ENCODE measurements at regions not wholly inside any gene's neighbourhood (a gene's known extent, or its start where the extent isn't known, plus 50 kb on each side); places are given as distances from the start of the nearest gene placed in this dataset.

GRCh38 chr6:79410806-79411205 is 126.4 kb downstream of the LCA5 start:
- POLR2A ChIA-PET (ENCODE audit: unreplicated experiment): no interaction called here
- no peak overlapping the region for H2AFZ ChIP-seq
- H3K79me2 ChIP-seq (ENCODE audit: low read depth): no peaks in the 10 kb centered on the region
- BruUV-seq (replicated peaks): no TSS peak
- peaks cover 11% of the 10 kb centered on the region for H3K4me1 ChIP-seq (replicated peaks; ENCODE audit: insufficient read depth)
- no peaks in the 10 kb centered on the region for H3K36me3 ChIP-seq (ENCODE audit: low read depth)
- no peaks in the 10 kb centered on the region for H4K20me1 ChIP-seq (ENCODE audit: insufficient read depth)
- CTCF ChIA-PET: no interaction called here
- TF ChIP-seq, protein P1, sequence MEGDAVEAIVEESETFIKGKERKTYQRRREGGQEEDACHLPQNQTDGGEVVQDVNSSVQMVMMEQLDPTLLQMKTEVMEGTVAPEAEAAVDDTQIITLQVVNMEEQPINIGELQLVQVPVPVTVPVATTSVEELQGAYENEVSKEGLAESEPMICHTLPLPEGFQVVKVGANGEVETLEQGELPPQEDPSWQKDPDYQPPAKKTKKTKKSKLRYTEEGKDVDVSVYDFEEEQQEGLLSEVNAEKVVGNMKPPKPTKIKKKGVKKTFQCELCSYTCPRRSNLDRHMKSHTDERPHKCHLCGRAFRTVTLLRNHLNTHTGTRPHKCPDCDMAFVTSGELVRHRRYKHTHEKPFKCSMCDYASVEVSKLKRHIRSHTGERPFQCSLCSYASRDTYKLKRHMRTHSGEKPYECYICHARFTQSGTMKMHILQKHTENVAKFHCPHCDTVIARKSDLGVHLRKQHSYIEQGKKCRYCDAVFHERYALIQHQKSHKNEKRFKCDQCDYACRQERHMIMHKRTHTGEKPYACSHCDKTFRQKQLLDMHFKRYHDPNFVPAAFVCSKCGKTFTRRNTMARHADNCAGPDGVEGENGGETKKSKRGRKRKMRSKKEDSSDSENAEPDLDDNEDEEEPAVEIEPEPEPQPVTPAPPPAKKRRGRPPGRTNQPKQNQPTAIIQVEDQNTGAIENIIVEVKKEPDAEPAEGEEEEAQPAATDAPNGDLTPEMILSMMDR (conservative IDR thresholded peaks at IDR 0.05): no peak
- no peak for TF ChIP-seq EZH2 (IDR thresholded peaks at IDR 0.05; ENCODE audit: low read depth)
- no peaks in the 10 kb centered on the region for H3K9me3 ChIP-seq (ENCODE audit: insufficient read depth, low read depth)
- DNase-seq: no peak
- H3K4me2 ChIP-seq: no peak overlapping the region
- no peaks in the 10 kb centered on the region for H3K9me2 ChIP-seq (ENCODE audit: insufficient read depth)
- intact Hi-C loops (cut with micrococcal nuclease; ENCODE audit: unreplicated experiment): no loop called here
- H3K27ac ChIP-seq: no peak overlapping the region
- H3K27me3 ChIP-seq (ENCODE audit: insufficient read depth, low read depth): no peaks in the 10 kb centered on the region
- H3K4me3 ChIP-seq: no peak overlapping the region
- H3F3A ChIP-seq (ENCODE audit: insufficient read depth, low read depth): no peaks in the 10 kb centered on the region

- intact Hi-C loops (cut with micrococcal nuclease; ENCODE audit: unreplicated experiment): no loop called here
- H3F3A ChIP-seq (ENCODE audit: insufficient read depth, low read depth): no peaks in the 10 kb centered on the region
- H3K4me2 ChIP-seq: no peak overlapping the region
- ChIA-PET POLR2A (ENCODE audit: unreplicated experiment) (no interaction called here), CTCF (no interaction called here)
- H3K36me3 ChIP-seq (ENCODE audit: low read depth): no peaks in the 10 kb centered on the region
- no peak overlapping the region for H3K27ac ChIP-seq
- H3K4me1 ChIP-seq (replicated peaks; ENCODE audit: insufficient read depth): peaks cover 3% of the 10 kb centered on the region
- no peaks in the 10 kb centered on the region for H4K20me1 ChIP-seq (ENCODE audit: insufficient read depth)
- no peaks in the 10 kb centered on the region for H3K9me3 ChIP-seq (ENCODE audit: insufficient read depth, low read depth)
- TF ChIP-seq, protein P1 (conservative IDR thresholded peaks at IDR 0.05): no peak
- TF ChIP-seq EZH2 (IDR thresholded peaks at IDR 0.05; ENCODE audit: low read depth): no peak
- no peak overlapping the region for H2AFZ ChIP-seq
- no peak for DNase-seq
- no peaks in the 10 kb centered on the region for H3K79me2 ChIP-seq (ENCODE audit: low read depth)
- no peaks in the 10 kb centered on the region for H3K27me3 ChIP-seq (ENCODE audit: insufficient read depth, low read depth)
- no TSS peak for BruUV-seq (replicated peaks)
- no peak overlapping the region for H3K4me3 ChIP-seq
- no peaks in the 10 kb centered on the region for H3K9me2 ChIP-seq (ENCODE audit: insufficient read depth)
Observed at GRCh38 chr6:79408256-79408974, 128.8 kb downstream of the LCA5 start.

DNA sequence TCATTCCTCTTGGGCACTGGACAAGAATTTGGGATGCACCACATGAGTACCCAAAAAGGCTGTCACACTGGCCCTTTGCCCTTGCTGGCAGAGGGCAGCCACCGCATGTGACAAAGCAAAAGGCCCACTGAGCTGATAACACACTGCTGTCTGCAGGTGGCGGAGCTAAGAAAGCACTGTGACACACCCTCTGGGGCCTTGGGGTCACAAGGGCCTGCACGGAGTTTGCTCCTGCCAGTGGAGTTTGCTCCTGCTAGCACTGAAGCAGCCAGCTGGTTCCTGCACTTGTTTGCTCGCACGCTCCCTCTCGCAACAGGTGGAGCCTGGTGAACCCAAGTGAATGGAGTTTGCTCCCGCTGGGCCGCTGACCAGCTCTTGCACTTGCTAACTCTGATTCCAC is 132.6 kb downstream of the LCA5 start:
- Histone ChIP-seq H3K27me3 (ENCODE audit: insufficient read depth, low read depth) (no peaks in the 10 kb centered on the region), H3K79me2 (ENCODE audit: low read depth) (no peaks in the 10 kb centered on the region), H3K9me3 (ENCODE audit: insufficient read depth, low read depth) (no peaks in the 10 kb centered on the region), H3K9me2 (ENCODE audit: insufficient read depth) (no peaks in the 10 kb centered on the region), H3F3A (ENCODE audit: insufficient read depth, low read depth) (no peaks in the 10 kb centered on the region), H2AFZ (no peak overlapping the region), H4K20me1 (ENCODE audit: insufficient read depth) (no peaks in the 10 kb centered on the region), H3K4me3 (no peak overlapping the region), H3K4me2 (no peak overlapping the region), H3K27ac (no peak overlapping the region), H3K36me3 (ENCODE audit: low read depth) (no peaks in the 10 kb centered on the region), H3K4me1 (replicated peaks; ENCODE audit: insufficient read depth) (no peaks in the 10 kb centered on the region)
- DNase-seq: no peak
- no peak for TF ChIP-seq EZH2 (IDR thresholded peaks at IDR 0.05; ENCODE audit: low read depth)
- TF ChIP-seq, protein P1 (conservative IDR thresholded peaks at IDR 0.05): no peak
- no TSS peak for BruUV-seq (replicated peaks)
- POLR2A ChIA-PET (ENCODE audit: unreplicated experiment): no interaction called here
- intact Hi-C loops (cut with micrococcal nuclease; ENCODE audit: unreplicated experiment): no loop called here
- CTCF ChIA-PET: no interaction called here

All from PC-9 (cell line).